HCT116 (cell line): ENCODE measurements at regions not wholly inside any gene's neighbourhood (a gene's known extent, or its start where the extent isn't known, plus 50 kb on each side); places are given as distances from the start of the nearest gene placed in this dataset.

ENCODE experiments used
- CTCF ChIP-seq, 3 experiments: fragments of 200-600 bp in 1 of 3; sonication (generic) in 1 of 3; IDR thresholded peaks in 2 of 3; conservative IDR thresholded peaks in 1 of 3; 2 replicates each; pipeline ENCODE4 v1.5.1; 2012 to 2017; ENCODE audit warnings: low read depth in 2 of 3, low read length in 2 of 3, antibody characterized with exemption in 1 of 3, borderline replicate concordance in 1 of 3, control low read depth in 1 of 3, mild to moderate bottlenecking in 1 of 3, mixed read lengths in 1 of 3, mixed run types in 1 of 3, moderate library complexity in 1 of 3; ENCODE audit not compliant: insufficient read depth in 1 of 3
- EZH2phosphoT487 ChIP-seq: fragments of 200-600 bp; IDR thresholded peaks from 2 replicates; pipeline ENCODE4 v1.6.1; 2018; ENCODE audit warnings: antibody characterized with exemption, borderline replicate concordance
- JUND ChIP-seq: IDR thresholded peaks from 2 replicates; pipeline ENCODE4 v1.6.1; 2012
- MAX ChIP-seq: IDR thresholded peaks from 2 replicates; pipeline ENCODE4 v1.6.1; 2012
- POLR2AphosphoS5 ChIP-seq: IDR thresholded peaks from 2 replicates; pipeline ENCODE4 v1.6.1; 2011; ENCODE audit warnings: mild to moderate bottlenecking, low read depth, low read length, moderate library complexity
- RAD21 ChIP-seq: IDR thresholded peaks from 2 replicates; pipeline ENCODE4 v1.6.1; 2012; ENCODE audit warnings: low read depth, mild to moderate bottlenecking
- SIN3A ChIP-seq: IDR thresholded peaks from 2 replicates; pipeline ENCODE4 v1.6.1; 2012; ENCODE audit warnings: low read depth
- SP1 ChIP-seq: IDR thresholded peaks from 2 replicates; pipeline ENCODE4 v1.6.1; 2012; ENCODE audit warnings: low read depth
- ZNF274 ChIP-seq: fragments of 200-500 bp; sonication (Bioruptor generic); IDR thresholded peaks from 2 replicates; pipeline ENCODE4 v1.6.1; 2014; ENCODE audit warnings: mild to moderate bottlenecking, low read depth, low read length, inconsistent platforms

- TF ChIP-seq POLR2AphosphoS5 (no peak), MAX (no peak), JUND (no peak), RAD21 (no peak), CTCF (IDR thresholded peaks at IDR 0.05 in 2 of 3, conservative IDR thresholded peaks at IDR 0.05 in 1 of 3; ENCODE audit: borderline replicate concordance in 1 of 3, insufficient read depth in 1 of 3, low read depth in 2 of 3, low read length in 2 of 3) (no peak), EZH2phosphoT487 (no peak), SP1 (no peak), SIN3A (no peak), ZNF274 (no peak)
Measured at GRCh38 chr13:30077240-30077735, 226.9 kb upstream of the UBL3 start.
